GM18502 (cell line): ENCODE measurements at regions not wholly inside any gene's neighbourhood (a gene's known extent, or its start where the extent isn't known, plus 50 kb on each side); places are given as distances from the start of the nearest gene placed in this dataset.
A peak's percentile ranks its signal among the peaks of the same experiment; 100 is the strongest.
"Not testable (repeated sequence)": the region's sequence is repeated elsewhere in the genome, so short reads cannot be mapped to it uniquely, and the experiment has no call there.

Experiments
- ATAC-seq: cut with Tn5 transposase; IDR thresholded peaks from one replicate; pipeline ENCODE4 v1.9.1; 2021; ENCODE audit warnings: mild to moderate bottlenecking; ENCODE audit not compliant: unreplicated experiment, poor library complexity

DNA sequence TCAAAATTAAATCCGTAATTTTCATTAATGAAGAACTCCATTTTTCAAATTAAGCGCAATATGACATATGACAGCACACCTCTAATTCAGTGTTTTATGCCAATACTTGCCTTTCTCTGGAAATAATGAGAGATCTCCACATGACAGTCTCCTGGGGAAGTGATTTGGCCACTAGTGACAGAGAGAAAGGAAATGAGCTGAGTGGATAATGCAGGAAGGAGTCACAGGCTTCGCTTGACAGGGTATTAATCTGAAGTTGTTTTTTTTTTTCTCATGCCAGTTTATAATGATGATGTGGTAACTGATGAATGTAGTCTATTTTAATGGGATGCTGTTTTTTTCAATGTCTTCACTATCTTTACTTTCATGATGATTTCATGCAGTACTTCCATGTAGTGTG lies 1079.4 kb upstream of the GYPC start:
- no peak for ATAC-seq

DNA sequence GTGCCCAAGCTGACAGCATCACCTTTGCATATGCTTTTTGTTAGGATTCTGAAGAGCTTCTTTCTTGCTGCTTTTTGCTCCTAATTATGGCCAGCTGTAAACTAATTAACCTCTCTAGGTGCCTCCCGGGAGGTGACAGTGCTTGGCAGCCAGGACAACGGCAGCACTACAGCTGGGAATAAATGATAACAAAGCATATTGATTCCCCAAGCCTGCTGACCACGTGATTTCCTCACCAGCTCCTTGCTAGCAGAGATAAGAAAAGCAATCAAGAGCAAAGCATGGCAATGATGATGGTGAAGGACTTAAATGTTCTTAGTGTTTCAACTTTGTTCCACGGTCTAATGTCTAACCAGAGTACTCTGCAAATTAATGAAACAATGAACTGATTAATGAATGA lies 1074.4 kb upstream of the GYPC start:
- ATAC-seq, result no peak

DNA sequence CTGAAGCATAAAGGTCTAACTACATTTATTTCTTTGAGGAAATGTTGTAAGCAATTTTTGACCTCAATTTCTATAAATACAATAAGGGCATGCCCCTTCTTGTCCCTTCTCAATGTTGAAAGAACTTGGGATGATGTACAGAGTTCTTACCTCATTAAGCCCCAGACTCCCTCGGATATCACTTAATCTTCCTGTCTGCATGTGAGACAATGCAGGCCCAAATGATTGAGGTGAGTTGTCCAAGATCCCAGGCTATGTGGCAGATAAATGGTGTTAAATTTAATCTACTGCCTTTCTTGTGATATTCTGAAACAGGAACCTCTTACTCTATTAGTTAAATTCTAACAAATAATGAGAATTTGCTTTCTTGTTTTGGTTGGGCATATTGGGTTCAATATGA lies 1073.4 kb upstream of the GYPC start:
- ATAC-seq, result no peak

DNA sequence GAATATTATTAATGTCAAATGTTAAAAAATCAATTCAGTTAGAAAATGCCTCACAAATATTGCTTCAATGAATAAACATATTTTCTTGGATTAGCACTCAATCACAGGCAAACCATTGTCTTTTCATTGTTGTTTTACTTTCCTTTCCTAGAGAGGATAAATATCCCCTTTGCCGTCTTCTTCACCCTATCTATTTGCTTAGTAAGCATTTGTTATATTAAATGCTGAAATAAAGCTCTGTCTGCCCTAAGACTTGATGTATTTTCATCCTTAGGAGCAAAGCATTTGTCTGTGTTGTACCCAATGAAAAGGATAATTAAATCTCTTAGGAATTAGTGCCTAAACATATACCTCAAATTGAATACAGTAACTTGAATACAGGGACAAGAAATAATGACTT lies 1071.2 kb upstream of the GYPC start:
- no peak for ATAC-seq

- ATAC-seq, result no peak
Measured at GRCh38 chr2:125588780-125589179, 1067.2 kb upstream of the GYPC start.

- no peak for ATAC-seq
Measured at GRCh38 chr2:125591954-125592353, 1064.0 kb upstream of the GYPC start.

GRCh38 chr2:125593036-125593435 lies 1062.9 kb upstream of the GYPC start:
- ATAC-seq, result no peak

- ATAC-seq, result no peak
Measured at GRCh38 chr2:125596612-125597011, 1059.3 kb upstream of the GYPC start.

- no peak for ATAC-seq
Measured at GRCh38 chr2:125615438-125615837, 1040.5 kb upstream of the GYPC start.

GRCh38 chr2:125630377-125630776 lies 1025.6 kb upstream of the GYPC start:
- no peak for ATAC-seq

DNA sequence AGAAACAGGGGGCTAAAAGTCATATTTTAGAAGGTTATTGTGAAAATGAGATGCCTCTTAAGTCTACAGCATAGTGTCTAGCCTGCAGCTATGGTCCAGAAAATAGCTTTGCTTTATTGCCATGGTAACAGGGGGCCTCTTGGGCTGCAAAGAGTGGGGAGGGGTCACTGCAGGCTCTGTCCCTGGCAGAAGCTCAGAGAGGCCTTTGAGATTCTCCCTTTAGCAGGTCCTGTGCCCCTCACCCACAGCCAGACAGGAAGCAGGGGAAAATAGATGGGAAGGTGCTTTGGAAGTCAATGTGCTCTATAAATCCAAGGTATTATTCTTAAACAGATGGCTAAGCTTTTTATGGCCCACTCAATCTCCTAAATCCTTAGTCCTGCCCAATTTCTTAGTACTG lies 1021.3 kb upstream of the GYPC start:
- ATAC-seq, result no peak

- no peak for ATAC-seq
Measured at GRCh38 chr2:125638345-125638744, 1017.6 kb upstream of the GYPC start.

GRCh38 chr2:125642032-125642431 lies 1013.9 kb upstream of the GYPC start:
- ATAC-seq, result no peak

DNA sequence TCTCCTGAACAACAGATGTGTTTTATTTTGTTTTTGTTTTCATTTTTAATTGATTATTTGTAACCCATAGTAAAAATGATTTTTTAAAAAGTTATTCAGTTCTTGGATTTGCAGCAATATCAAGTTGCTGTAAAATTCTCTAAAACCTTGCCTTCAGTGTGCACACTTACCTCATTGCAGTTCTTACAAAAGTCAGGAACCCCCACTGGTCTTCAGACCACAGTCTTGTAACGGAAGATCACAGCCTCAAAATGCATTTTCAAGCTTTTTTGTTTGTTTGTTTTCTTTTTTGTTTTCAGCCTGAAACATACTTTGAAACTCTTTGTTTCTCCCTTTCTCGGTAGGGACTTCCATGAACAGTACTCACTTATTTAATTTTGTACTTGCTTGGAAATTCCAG lies 1012.8 kb upstream of the GYPC start:
- ATAC-seq, result no peak

GRCh38 chr2:125643585-125643984 lies 1012.4 kb upstream of the GYPC start:
- ATAC-seq, result no peak

DNA sequence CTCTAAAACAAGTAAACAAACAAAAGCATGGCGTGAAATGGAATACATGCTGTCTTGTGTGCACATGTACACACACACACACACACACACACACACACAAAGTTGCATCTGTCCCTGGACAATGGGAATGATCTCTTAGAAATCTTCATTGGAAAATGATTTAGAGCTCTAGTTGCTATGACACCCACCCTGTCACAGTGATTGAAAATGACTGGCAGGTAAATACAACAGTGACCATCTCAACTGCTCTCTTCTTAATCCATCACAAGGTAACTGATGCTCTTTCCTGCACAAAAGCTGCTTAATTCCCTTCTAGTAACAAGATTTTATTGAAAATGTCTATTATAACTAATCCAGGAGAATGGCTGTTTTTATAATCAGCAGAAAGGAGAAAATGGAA lies 1011.7 kb upstream of the GYPC start:
- ATAC-seq, result no peak

DNA sequence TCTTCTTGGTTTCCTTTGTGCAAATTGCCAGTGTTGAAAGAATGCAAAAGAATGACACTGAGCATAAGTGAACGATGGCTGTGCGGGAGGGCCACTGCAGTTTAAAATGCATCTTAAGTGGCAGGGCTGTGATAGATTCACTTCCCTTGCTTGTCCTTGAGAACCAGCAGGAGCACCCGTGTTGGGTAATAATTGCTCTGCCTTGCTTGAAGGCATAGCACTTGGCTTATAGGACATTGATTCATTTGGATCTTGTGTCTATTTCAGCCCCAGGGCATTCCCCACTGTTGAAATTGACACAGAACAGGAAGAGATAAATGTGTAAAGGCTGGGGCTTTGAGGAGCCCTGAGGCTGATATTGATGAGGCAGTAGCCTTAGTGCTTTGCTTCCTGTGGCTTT lies 1003.7 kb upstream of the GYPC start:
- no peak for ATAC-seq

GRCh38 chr2:125654226-125654625 lies 1001.7 kb upstream of the GYPC start:
- no peak for ATAC-seq

- no peak for ATAC-seq
Measured at GRCh38 chr2:125656190-125656589, 999.8 kb upstream of the GYPC start.

DNA sequence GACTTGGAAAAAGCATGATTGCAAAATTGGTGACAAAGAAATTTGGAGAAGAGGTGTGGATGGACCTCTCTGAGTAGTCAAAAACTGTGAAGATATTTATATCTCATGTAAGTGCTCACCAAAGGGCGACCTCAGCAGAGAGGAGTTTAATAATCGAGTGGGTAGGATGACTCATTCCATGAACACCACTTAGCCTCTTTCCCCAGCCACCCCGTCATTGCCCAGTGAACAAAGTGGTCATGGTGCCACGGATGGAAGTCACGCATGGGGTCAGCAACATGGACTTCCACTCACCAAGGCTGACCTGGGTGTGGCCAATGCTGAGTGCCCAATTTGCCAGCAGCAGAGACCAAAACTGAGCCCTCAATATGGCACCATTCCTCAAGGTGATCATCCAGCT lies 997.4 kb upstream of the GYPC start:
- no peak for ATAC-seq

DNA sequence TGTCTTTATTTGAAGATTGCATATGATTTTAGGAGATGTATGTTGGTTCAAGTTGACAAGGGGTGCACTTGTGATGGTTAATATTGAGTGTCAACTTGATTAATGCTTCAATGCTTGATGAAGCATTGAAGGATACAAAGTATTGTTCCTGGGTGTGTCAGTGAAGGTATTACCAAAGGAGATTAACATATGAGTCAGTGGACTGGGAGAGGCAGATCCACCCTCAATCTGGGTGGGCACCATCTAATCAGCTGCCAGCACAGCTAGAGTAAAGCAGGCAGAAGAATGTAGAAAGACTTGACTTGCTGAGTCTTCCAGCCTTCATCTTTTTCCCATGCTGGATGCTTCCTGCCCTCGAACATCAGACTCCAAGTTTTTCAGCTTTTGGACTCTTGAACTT lies 995.6 kb upstream of the GYPC start:
- not testable (repeated sequence) for ATAC-seq

DNA sequence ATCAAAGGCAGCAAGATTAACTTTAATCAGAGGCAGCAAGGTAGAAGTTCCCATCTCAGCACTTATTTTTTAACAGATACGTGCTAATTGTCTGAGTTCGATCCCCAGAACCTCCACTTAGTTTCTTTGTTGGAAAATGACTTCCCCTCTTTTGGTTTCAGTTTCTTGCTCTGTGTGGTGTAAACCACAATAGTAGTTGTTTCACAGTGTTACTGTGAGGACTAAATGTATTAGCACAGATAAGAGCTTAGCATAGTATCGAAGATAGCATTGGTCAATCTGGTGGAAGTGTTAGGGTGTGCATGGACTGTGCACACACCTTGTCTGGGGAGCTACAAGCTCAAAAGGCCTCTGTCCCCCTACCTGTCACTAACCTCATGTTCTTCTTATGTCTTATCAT lies 988.3 kb upstream of the GYPC start:
- peak; percentile 64 for ATAC-seq

DNA sequence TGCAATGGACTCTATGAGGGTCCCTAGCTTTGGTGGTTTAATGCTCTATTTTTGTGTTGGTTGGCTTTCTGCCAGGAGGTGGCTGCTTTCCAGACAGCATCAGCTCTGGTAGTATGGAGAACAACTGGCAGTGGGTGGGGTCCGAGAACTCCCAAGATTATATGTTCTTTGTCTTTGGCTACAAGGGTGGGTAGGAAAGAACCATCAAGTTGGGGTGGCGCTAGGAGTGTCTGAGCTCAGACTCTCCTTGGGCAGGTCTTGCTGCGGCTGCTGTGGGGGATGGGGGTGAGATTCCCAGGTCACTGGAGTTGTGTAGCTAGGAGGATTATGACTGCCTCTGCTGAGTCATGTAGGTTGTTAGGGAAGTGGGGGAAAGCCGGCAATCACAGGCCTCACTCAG lies 976.1 kb upstream of the GYPC start:
- no peak for ATAC-seq
